IgD-negative memory B cell (primary cell): ENCODE measurements at regions not wholly inside any gene's neighbourhood (a gene's known extent, or its start where the extent isn't known, plus 50 kb on each side); places are given as distances from the start of the nearest gene placed in this dataset.

Experiments used
- H3K27ac Mint-ChIP-seq, 3 donors: one replicate each; pipeline ENCODE4 v1.8.0; 2020 to 2022; ENCODE audit warnings: mild to moderate bottlenecking in 3 of 3, mixed read lengths in 3 of 3, moderate library complexity in 1 of 3
- H3K27me3 Mint-ChIP-seq: one replicate; pipeline ENCODE4 v1.8.0; 2021; ENCODE audit warnings: mixed read lengths
- H3K36me3 Mint-ChIP-seq: one replicate; pipeline ENCODE4 v1.8.0; 2020; ENCODE audit warnings: mild to moderate bottlenecking, mixed read lengths
- H3K4me1 Mint-ChIP-seq, 3 donors: one replicate each; pipeline ENCODE4 v1.8.0; 2020 to 2022; ENCODE audit warnings: mixed read lengths in 3 of 3, mild to moderate bottlenecking in 1 of 3
- H3K4me3 Mint-ChIP-seq, 4 donors: one replicate each; pipeline ENCODE4 v1.8.0; 2020 to 2022; ENCODE audit warnings: mild to moderate bottlenecking in 4 of 4, mixed read lengths in 4 of 4, moderate library complexity in 3 of 4
- H3K9me3 Mint-ChIP-seq, 3 donors: one replicate each; pipeline ENCODE4 v1.8.0; 2020 to 2021; ENCODE audit warnings: mixed read lengths in 3 of 3, mild to moderate bottlenecking in 1 of 3

GRCh38 chr14:101179691-101180211 is 276.2 kb upstream of the RTL1 start:
- H3K4me3 Mint-ChIP-seq = no peak overlapping the region
- peaks cover 0 to 4% (median 2%) of the 10 kb centered on the region in 3 donors for H3K9me3 Mint-ChIP-seq
- no peak overlapping the region for H3K27ac Mint-ChIP-seq
- H3K4me1 Mint-ChIP-seq = no peaks in the 10 kb centered on the region
- H3K36me3 Mint-ChIP-seq = no peaks in the 10 kb centered on the region
- H3K27me3 Mint-ChIP-seq = no peaks in the 10 kb centered on the region

DNA sequence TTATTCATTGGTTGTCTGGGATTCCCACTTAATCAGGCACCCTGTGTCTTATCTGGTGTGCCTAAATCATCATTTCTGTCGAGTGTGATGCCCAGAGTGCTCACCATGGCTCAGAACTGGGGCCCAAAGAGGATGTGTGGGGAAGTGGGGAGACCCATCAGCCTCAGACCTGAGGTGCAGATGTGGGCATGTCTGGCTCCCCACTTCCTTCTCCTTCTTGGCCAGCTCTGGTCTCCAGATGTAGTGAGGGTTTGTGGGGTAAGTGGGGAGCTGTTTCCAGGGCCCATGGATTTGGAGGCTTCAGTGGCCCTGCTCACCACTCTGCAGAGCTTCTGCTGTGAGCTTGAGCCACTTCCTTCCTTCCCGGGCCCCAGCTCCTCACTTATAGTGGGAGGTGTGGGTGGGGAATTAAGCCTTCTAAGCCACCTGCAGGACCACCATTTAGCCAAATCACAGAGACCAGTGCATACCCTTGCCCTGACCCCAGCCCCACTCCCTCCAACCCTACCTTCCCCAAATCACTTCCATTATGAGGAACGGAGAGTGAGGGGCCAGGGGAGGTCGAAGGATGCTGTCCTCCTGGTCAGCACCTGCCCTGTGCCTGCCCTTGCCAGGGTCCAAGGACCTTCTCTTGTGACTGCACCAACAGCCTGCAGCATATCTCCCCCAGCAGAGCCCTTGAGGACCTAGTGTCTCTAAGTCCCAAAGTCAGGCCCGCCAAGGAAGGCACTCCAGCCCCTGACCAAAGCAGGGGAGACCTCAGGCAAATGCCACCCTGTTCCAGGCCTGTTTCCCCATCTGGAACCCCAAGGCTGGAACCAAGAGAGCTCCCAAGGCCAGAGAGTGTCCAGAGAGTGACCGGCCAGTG is 278.2 kb upstream of the RTL1 start:
- Mint-ChIP-seq H3K27me3 (no peaks in the 10 kb centered on the region), H3K36me3 (no peaks in the 10 kb centered on the region), H3K4me3 (no peak overlapping the region), H3K9me3 (peaks cover 0 to 4% (median 2%) of the 10 kb centered on the region in 3 donors), H3K27ac (no peak overlapping the region), H3K4me1 (no peaks in the 10 kb centered on the region)

DNA sequence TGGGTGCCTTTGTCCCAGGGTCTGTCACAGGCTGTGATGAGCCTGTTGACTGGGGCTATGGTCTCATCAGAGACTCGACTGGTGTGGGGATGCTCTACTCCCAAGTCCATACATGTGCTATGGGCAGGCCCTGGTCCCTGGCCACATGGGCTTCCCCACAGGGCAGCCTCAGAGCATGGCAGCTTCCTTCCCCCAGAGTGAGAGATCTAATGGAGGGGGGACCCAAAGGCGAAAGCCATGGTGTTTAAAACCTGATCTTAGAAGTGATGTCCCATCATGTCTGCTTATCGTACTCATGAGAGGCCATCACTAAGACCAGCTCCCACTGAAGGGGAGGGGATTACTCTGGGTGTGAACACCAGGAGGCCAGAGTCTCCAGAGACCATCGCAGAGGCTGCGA is 279.0 kb upstream of the RTL1 start:
- Mint-ChIP-seq H3K27me3 (no peaks in the 10 kb centered on the region), H3K27ac (no peak overlapping the region), H3K4me3 (no peak overlapping the region), H3K4me1 (no peaks in the 10 kb centered on the region), H3K36me3 (no peaks in the 10 kb centered on the region), H3K9me3 (peaks cover 0 to 4% (median 2%) of the 10 kb centered on the region in 3 donors)

GRCh38 chr14:101183376-101184103 is 280.0 kb upstream of the RTL1 start:
- H3K36me3 Mint-ChIP-seq = no peaks in the 10 kb centered on the region
- peaks cover 0 to 2% (median 2%) of the 10 kb centered on the region in 3 donors for H3K9me3 Mint-ChIP-seq
- no peaks in the 10 kb centered on the region for H3K4me1 Mint-ChIP-seq
- no peak overlapping the region for H3K4me3 Mint-ChIP-seq
- no peaks in the 10 kb centered on the region for H3K27me3 Mint-ChIP-seq
- H3K27ac Mint-ChIP-seq = no peak overlapping the region

GRCh38 chr14:101184104-101184455 is 280.6 kb upstream of the RTL1 start:
- Mint-ChIP-seq H3K27me3 (no peaks in the 10 kb centered on the region), H3K4me3 (no peak overlapping the region), H3K27ac (no peak overlapping the region), H3K4me1 (no peaks in the 10 kb centered on the region), H3K36me3 (no peaks in the 10 kb centered on the region), H3K9me3 (peaks cover 0 to 2% (median under 1%) of the 10 kb centered on the region in 3 donors)

DNA sequence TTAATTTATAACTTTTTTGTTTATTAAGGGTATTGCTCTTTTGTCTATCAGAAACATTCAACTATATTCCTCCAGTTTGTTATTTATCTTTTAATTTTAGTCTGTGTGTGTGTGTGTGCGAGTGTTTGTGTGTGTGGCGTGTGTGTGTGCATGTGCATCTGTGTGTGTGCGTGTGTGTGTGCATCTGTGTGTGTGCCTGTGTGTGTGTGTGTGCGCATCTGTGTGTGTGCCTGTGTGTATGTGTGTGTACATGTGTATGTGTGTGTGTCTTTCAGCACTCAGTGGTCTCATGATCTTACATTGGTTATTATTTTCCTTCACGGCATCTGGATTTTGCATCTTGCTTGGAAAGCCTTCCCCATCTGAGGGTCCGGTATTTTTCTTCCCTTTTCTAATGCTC is 281.1 kb upstream of the RTL1 start:
- Mint-ChIP-seq H3K4me1 (no peaks in the 10 kb centered on the region), H3K9me3 (peaks cover 0 to 5% (median 2%) of the 10 kb centered on the region in 3 donors), H3K27me3 (no peaks in the 10 kb centered on the region), H3K27ac (no peak overlapping the region), H3K36me3 (no peaks in the 10 kb centered on the region), H3K4me3 (peak overlapping the region in 1 of 4 donors; percentile 30)

GRCh38 chr14:101185073-101185835 is 281.7 kb upstream of the RTL1 start:
- H3K4me1 Mint-ChIP-seq = no peaks in the 10 kb centered on the region

GRCh38 chr14:101185946-101186345 is 282.4 kb upstream of the RTL1 start:
- Mint-ChIP-seq H3K27ac (no peak overlapping the region), H3K27me3 (no peaks in the 10 kb centered on the region), H3K9me3 (peaks cover 0 to 7% (median 0%) of the 10 kb centered on the region in 3 donors), H3K36me3 (no peaks in the 10 kb centered on the region), H3K4me1 (no peaks in the 10 kb centered on the region), H3K4me3 (no peak overlapping the region)

More at GRCh38 chr14:101185073-101185835, 281.7 kb upstream of the RTL1 start:
- no peak overlapping the region for H3K27ac Mint-ChIP-seq
- H3K27me3 Mint-ChIP-seq = no peaks in the 10 kb centered on the region
- H3K36me3 Mint-ChIP-seq = no peaks in the 10 kb centered on the region
- H3K9me3 Mint-ChIP-seq = peaks cover 0 to 5% (median under 1%) of the 10 kb centered on the region in 3 donors
- no peak overlapping the region for H3K4me3 Mint-ChIP-seq

DNA sequence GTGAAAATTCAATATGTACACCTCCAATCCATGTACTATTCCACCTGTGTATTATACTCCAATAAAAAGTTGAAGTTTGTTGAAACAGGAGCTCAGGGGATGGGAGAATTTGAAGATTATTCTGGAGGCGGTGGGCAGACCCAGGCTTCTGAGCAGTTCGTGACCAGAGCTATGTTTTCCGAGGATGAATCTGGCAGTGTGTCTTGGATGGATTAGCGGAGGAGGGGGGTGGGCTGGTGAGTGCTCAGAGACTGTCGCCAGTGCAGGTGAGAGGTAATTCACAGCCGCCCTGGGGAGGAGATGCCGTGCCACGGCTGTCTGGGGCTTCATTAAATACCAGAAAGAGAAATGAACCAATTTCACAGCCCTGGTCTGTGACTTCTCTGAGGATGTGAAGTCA is 283.0 kb upstream of the RTL1 start:
- H3K4me3 Mint-ChIP-seq = no peak overlapping the region

DNA sequence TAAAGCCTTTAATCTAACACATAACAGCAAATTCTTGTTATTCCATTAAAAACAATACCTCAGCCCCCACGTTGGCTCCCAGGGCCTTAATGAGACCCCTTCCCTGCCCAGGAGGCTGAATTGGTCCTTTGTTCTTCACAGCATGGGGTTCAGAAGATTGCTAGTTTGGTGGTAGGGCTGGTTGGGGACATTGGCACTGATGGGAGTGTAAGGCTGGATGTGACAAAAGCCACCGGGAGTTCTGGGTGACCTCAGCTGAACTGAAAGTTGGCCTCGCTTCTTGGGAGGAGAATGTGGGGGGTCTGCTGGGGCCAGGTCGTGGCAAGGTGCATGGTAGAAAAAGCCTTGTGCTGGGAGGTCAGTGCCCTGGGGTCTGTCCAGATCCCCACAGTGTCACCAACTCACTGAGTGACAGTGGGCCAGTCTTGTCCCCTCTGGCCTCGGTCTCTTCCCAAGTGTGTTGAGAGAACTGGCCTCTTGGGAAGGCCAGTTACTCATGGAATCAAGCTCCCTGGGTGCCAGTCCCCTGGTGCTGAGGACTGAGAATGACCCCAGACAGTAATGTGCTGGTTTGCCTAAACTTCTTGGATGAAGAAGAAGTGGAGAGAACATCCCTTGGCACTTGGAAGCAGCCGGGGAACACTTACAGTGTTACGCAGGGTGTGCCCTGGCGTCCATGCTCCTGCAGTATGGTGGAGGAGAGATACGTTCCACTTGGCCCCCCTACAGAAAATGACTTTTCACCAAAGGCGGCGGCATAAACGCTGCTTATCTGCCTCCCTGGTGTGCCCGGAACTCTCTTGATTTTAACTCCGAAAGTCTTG is 283.7 kb upstream of the RTL1 start:
- H3K9me3 Mint-ChIP-seq = peaks cover 0 to 7% (median 0%) of the 10 kb centered on the region in 3 donors
- peak overlapping the region in 1 of 4 donors; percentile 54 for H3K4me3 Mint-ChIP-seq
- no peaks in the 10 kb centered on the region for H3K4me1 Mint-ChIP-seq
- no peak overlapping the region for H3K27ac Mint-ChIP-seq
- no peaks in the 10 kb centered on the region for H3K36me3 Mint-ChIP-seq
- no peaks in the 10 kb centered on the region for H3K27me3 Mint-ChIP-seq

More for the DNA sequence above, 283.0 kb upstream of the RTL1 start:
- H3K9me3 Mint-ChIP-seq = peaks cover 0 to 7% (median 0%) of the 10 kb centered on the region in 3 donors
- H3K36me3 Mint-ChIP-seq = no peaks in the 10 kb centered on the region
- no peak overlapping the region for H3K27ac Mint-ChIP-seq
- H3K4me1 Mint-ChIP-seq = no peaks in the 10 kb centered on the region
- no peaks in the 10 kb centered on the region for H3K27me3 Mint-ChIP-seq

DNA sequence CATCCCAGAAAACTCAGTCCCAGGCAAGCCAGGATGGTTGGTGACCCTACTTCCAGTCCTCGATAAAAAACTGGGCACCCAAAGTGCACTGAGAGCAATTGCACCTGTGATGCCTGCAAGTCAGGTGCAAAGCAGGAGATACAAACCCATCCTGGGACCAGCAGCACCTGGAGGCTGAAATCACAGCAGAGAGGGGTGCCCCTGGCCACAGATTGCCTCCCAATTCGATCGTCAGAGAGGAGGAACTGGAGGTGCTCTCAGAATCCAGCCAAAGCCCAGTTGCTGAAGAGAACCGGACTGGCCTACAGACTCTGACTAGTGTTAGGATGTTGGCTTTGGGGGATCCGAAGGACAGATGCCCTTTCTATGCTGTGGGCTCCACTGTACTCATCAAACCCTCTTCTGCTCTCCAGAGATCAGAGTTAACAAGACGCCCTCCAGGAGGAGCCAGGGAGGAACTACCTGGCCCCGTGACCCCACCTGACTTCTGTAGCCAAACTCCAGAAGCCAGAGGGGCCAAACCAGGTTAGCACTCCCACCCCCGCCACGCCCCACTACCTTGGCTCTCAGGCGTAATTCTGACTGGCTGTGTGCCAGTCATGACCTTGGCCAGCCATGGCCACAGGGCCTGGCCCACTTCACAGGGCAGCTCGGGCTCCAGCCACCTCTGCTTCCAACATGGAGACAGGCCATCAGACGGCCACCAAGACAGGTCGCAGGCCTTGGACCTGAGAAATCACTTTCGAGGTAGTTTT is 284.5 kb upstream of the RTL1 start:
- no peak overlapping the region for H3K27ac Mint-ChIP-seq
- H3K4me3 Mint-ChIP-seq = no peak overlapping the region
- H3K9me3 Mint-ChIP-seq = peaks cover 0 to 7% (median 0%) of the 10 kb centered on the region in 3 donors
- no peaks in the 10 kb centered on the region for H3K4me1 Mint-ChIP-seq
- H3K27me3 Mint-ChIP-seq = no peaks in the 10 kb centered on the region
- H3K36me3 Mint-ChIP-seq = no peaks in the 10 kb centered on the region

DNA sequence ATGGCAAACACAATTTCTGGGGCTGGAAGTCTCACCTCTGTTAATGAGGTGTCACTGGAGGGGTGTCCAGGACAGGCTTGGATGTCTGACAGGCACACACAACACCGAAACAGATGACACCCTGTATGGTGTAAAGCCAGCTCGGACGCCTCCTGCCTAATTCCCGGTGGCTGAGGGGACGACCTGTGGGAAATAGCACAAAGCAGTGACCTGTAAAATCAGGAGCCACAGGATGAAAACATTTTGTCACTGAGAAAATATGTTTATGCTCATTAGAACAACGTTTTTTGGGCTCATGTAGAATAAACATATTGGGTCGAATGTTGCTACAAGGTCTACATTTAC is 285.0 kb upstream of the RTL1 start:
- Mint-ChIP-seq H3K4me1 (no peaks in the 10 kb centered on the region), H3K9me3 (peaks cover 0 to 7% (median 0%) of the 10 kb centered on the region in 3 donors), H3K27me3 (no peaks in the 10 kb centered on the region), H3K27ac (no peak overlapping the region), H3K36me3 (no peaks in the 10 kb centered on the region), H3K4me3 (no peak overlapping the region)

DNA sequence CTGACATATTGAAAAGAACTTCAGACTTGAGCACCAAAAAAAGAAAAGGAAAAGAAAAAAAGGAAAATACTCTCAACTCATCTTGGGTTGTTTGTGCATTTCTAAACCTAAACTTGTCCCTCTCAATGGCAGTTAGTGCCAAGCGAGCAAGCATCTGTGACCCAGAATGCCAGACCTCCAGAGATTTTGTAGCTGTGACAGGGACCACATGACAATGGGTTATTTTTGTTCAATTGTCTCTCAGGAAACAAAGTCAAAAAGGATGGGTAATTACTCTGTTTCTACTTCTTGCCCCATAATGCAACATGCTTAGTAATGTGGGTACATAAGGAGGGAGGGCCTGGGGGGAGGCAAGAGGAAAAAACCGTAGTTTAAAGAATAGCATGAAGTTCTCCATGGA is 285.7 kb upstream of the RTL1 start:
- no peak overlapping the region for H3K4me3 Mint-ChIP-seq
- peaks cover 0 to 7% (median 0%) of the 10 kb centered on the region in 3 donors for H3K9me3 Mint-ChIP-seq
- no peaks in the 10 kb centered on the region for H3K27me3 Mint-ChIP-seq
- no peaks in the 10 kb centered on the region for H3K4me1 Mint-ChIP-seq
- H3K36me3 Mint-ChIP-seq = no peaks in the 10 kb centered on the region
- no peak overlapping the region for H3K27ac Mint-ChIP-seq
